H9 (cell line): ENCODE measurements at regions not wholly inside any gene's neighbourhood (a gene's known extent, or its start where the extent isn't known, plus 50 kb on each side); places are given as distances from the start of the nearest gene placed in this dataset.

Source experiments
- DNase-seq: peaks from one replicate; pipeline ENCODE4 v3.0.0-alpha.2; 2017
- H2AFZ ChIP-seq: one replicate; pipeline ENCODE4 v1.6.1; 2013; ENCODE audit warnings: mild to moderate bottlenecking, low read length, control low read depth, moderate library complexity
- H2AK5ac ChIP-seq: 2 replicates; pipeline ENCODE4 v1.6.1; 2013; ENCODE audit warnings: low read length, control low read depth, mixed read lengths; ENCODE audit not compliant: insufficient read length
- H2BK120ac ChIP-seq: one replicate; pipeline ENCODE4 v1.6.1; 2013; ENCODE audit warnings: low read depth, mild to moderate bottlenecking, low read length, control low read depth, inconsistent platforms; ENCODE audit not compliant: poor library complexity, severe bottlenecking
- H2BK12ac ChIP-seq: 2 replicates; pipeline ENCODE4 v1.6.1; 2013; ENCODE audit warnings: low read length, control low read depth, mixed read lengths, low read depth; ENCODE audit not compliant: insufficient read length
- H2BK15ac ChIP-seq: 2 replicates; pipeline ENCODE4 v1.6.1; 2013; ENCODE audit warnings: low read depth, low read length, control low read depth
- H2BK20ac ChIP-seq: one replicate; pipeline ENCODE4 v1.6.1; 2013; ENCODE audit warnings: low read depth, mild to moderate bottlenecking, low read length, control low read depth, inconsistent platforms; ENCODE audit not compliant: poor library complexity, severe bottlenecking
- H2BK5ac ChIP-seq: 2 replicates; pipeline ENCODE4 v1.6.1; 2013; ENCODE audit warnings: low read length, control low read depth, mixed read lengths; ENCODE audit not compliant: insufficient read length
- H3K14ac ChIP-seq: 2 replicates; pipeline ENCODE4 v1.6.1; 2013; ENCODE audit warnings: low read length, control low read depth; ENCODE audit not compliant: insufficient read depth
- H3K18ac ChIP-seq: 2 replicates; pipeline ENCODE4 v1.6.1; 2013; ENCODE audit warnings: low read depth, mild to moderate bottlenecking, mixed read lengths, low read length, control low read depth; ENCODE audit not compliant: insufficient read length
- H3K23ac ChIP-seq: 2 replicates; pipeline ENCODE4 v1.6.1; 2013; ENCODE audit warnings: low read length, control low read depth, mixed read lengths, low read depth; ENCODE audit not compliant: insufficient read length
- H3K23me2 ChIP-seq: 2 replicates; pipeline ENCODE4 v1.6.1; 2013; ENCODE audit warnings: low read depth, mild to moderate bottlenecking, mixed read lengths, low read length, control low read depth; ENCODE audit not compliant: insufficient read length, poor library complexity, severe bottlenecking
- H3K27ac ChIP-seq: 2 replicates; pipeline ENCODE4 v1.5.1; 2013; ENCODE audit warnings: low read length, control low read depth, mixed read lengths, low read depth; ENCODE audit not compliant: insufficient read length
- H3K27me3 ChIP-seq: 2 replicates; pipeline ENCODE4 v1.6.1; 2013; ENCODE audit warnings: low read length, control low read depth, inconsistent platforms; ENCODE audit not compliant: insufficient read depth
- H3K4ac ChIP-seq: 2 replicates; pipeline ENCODE4 v1.6.1; 2013; ENCODE audit warnings: low read depth, mild to moderate bottlenecking, control low read depth, inconsistent platforms, low read length, moderate library complexity
- H3K4me1 ChIP-seq: 2 replicates; pipeline ENCODE4 v1.6.1; 2013; ENCODE audit warnings: low read length, control low read depth, inconsistent platforms; ENCODE audit not compliant: insufficient read depth
- H3K4me2 ChIP-seq: 2 replicates; pipeline ENCODE4 v1.6.1; 2013; ENCODE audit warnings: low read length, control low read depth, mixed read lengths; ENCODE audit not compliant: insufficient read length, insufficient read depth
- H3K56ac ChIP-seq: 2 replicates; pipeline ENCODE4 v1.6.1; 2013; ENCODE audit warnings: low read depth, mild to moderate bottlenecking, mixed read lengths, low read length, control low read depth; ENCODE audit not compliant: insufficient read length
- H3K79me1 ChIP-seq: 2 replicates; pipeline ENCODE4 v1.6.1; 2013; ENCODE audit warnings: low read depth, mild to moderate bottlenecking, moderate library complexity, low read length, control low read depth, inconsistent platforms; ENCODE audit not compliant: insufficient read depth, poor library complexity, severe bottlenecking
- H3K79me2 ChIP-seq: 2 replicates; pipeline ENCODE4 v1.6.1; 2013; ENCODE audit warnings: low read length, control low read depth, inconsistent platforms; ENCODE audit not compliant: insufficient read depth
- H3K9ac ChIP-seq: 2 replicates; pipeline ENCODE4 v1.6.1; 2013; ENCODE audit warnings: low read length, control low read depth, mixed read lengths; ENCODE audit not compliant: insufficient read length; ENCODE audit errors: extremely low read depth
- H3K9me3 ChIP-seq: one replicate; pipeline ENCODE4 v1.6.1; 2013; ENCODE audit warnings: low read depth, low read length, inconsistent platforms; ENCODE audit not compliant: control insufficient read depth
- H3T11ph ChIP-seq: one replicate; pipeline ENCODE4 v1.6.1; 2013; ENCODE audit warnings: mild to moderate bottlenecking, low read length, control low read depth, inconsistent platforms
- H4K20me1 ChIP-seq: one replicate; pipeline ENCODE4 v1.6.1; 2013; ENCODE audit not compliant: control insufficient read depth, insufficient read length, insufficient read depth
- H4K5ac ChIP-seq: 2 replicates; pipeline ENCODE4 v1.6.1; 2013; ENCODE audit warnings: low read depth, mild to moderate bottlenecking, mixed read lengths, low read length, control low read depth; ENCODE audit not compliant: insufficient read length
- H4K8ac ChIP-seq: replicated peaks from 2 replicates; pipeline ENCODE4 v1.6.1; 2013; ENCODE audit warnings: low read length, control low read depth, mixed read lengths, low read depth; ENCODE audit not compliant: insufficient read length
- H4K91ac ChIP-seq: 2 replicates; pipeline ENCODE4 v1.6.1; 2013; ENCODE audit warnings: low read depth, mild to moderate bottlenecking, moderate library complexity, mixed read lengths, low read length, control low read depth; ENCODE audit not compliant: insufficient read length
- H3K27ac Mint-ChIP-seq, 3 experiments: 2 replicates in 2 of 3; 3 replicates in 1 of 3; pipeline ENCODE4 v1.8.0; 2020 to 2021; ENCODE audit warnings: mixed read lengths in 3 of 3, mild to moderate bottlenecking in 1 of 3, moderate library complexity in 1 of 3
- H3K27me3 Mint-ChIP-seq: 2 replicates; pipeline ENCODE4 v1.8.0; 2021; ENCODE audit warnings: low read depth, mild to moderate bottlenecking, moderate library complexity, mixed read lengths
- H3K36me3 Mint-ChIP-seq, 3 experiments: 2 replicates in 2 of 3; 3 replicates in 1 of 3; pipeline ENCODE4 v1.8.0; 2020 to 2021; ENCODE audit warnings: low read depth in 3 of 3, mixed read lengths in 3 of 3; ENCODE audit not compliant: insufficient read depth in 1 of 3
- H3K4me1 Mint-ChIP-seq, 2 experiments: 2 replicates each; pipeline ENCODE4 v1.8.0; 2020; ENCODE audit warnings: mixed read lengths in 2 of 2
- H3K4me3 Mint-ChIP-seq, 2 experiments: 2 replicates in 1 of 2; 3 replicates in 1 of 2; pipeline ENCODE4 v1.8.0; 2020 to 2021; ENCODE audit warnings: mild to moderate bottlenecking in 2 of 2, mixed read lengths in 2 of 2, moderate library complexity in 1 of 2
- H3K9me3 Mint-ChIP-seq, 2 experiments: 2 replicates in 1 of 2; 3 replicates in 1 of 2; pipeline ENCODE4 v1.8.0; 2020; ENCODE audit warnings: mild to moderate bottlenecking in 2 of 2, mixed read lengths in 2 of 2, moderate library complexity in 1 of 2
- WGBS: extraction: QIAGEN DNeasy Blood & Tissue Kit; methylation state at CpG from one replicate; pipeline ENCODE4 v1.1.7; 2013; ENCODE audit warnings: missing lambda C conversion rate, low lambda C conversion rate, mixed read lengths; ENCODE audit not compliant: insufficient read length; ENCODE audit errors: extremely low coverage; 5-methylcytosine and 5-hydroxymethylcytosine counted together
- TF ChIP-seq, protein P1 (sequence below): fragments of 200-600 bp; sonication (generic); conservative IDR thresholded peaks from 3 replicates; pipeline ENCODE4 v1.8.0; 2021; ENCODE audit warnings: antibody characterized with exemption, mild to moderate bottlenecking

DNA sequence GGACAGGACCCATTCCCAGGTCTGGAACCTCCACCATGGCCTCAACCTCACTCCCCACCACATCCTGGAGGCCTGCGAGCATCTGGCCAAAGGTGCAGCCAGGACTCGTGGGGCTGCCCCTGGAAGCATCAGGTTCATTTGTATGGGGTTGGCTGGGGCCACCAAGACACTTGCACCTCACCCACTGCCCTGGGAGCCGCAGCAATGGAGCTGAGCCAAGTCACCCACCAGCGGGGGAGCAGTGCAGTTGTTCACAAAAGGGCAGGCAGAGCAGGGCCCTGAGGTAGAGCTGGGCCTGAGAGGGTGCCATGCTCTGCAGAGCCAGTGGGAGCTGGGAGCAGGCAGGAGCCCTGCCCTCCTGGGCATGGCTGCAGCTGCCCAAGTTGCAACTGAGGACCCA is 163.5 kb downstream of the FAM47A start:
- Histone ChIP-seq H2BK20ac (no peak overlapping the region), H4K20me1 (no peaks in the 10 kb centered on the region), H3K9me3 (peaks cover 11% of the 10 kb centered on the region), H3K23me2 (peaks cover 3% of the 10 kb centered on the region), H2AK5ac (no peak overlapping the region), H3K4me1 (no peaks in the 10 kb centered on the region), H3K4me2 (no peak overlapping the region), H3K27me3 (no peaks in the 10 kb centered on the region), H4K91ac (no peak overlapping the region), H3K23ac (no peak overlapping the region), H3K9ac (no peak overlapping the region), H3K79me1 (no peaks in the 10 kb centered on the region), H3K18ac (no peak overlapping the region), H3T11ph (no peak overlapping the region), H2BK120ac (no peak overlapping the region), H4K5ac (no peak overlapping the region), H2AFZ (no peak overlapping the region), H3K4ac (no peak overlapping the region), H3K14ac (no peak overlapping the region), H3K27ac (no peak overlapping the region), H3K79me2 (no peaks in the 10 kb centered on the region), H4K8ac (no peak overlapping the region), H2BK5ac (no peak overlapping the region), H3K56ac (no peak overlapping the region), H2BK15ac (no peak overlapping the region), H2BK12ac (no peak overlapping the region)
- no peak for DNase-seq
- H3K27ac Mint-ChIP-seq = no peak overlapping the region
- peaks cover 0 to 9% of the 10 kb centered on the region in 2 experiments; a peak in 2 of 4 replicates for H3K4me1 Mint-ChIP-seq
- TF ChIP-seq, protein P1, sequence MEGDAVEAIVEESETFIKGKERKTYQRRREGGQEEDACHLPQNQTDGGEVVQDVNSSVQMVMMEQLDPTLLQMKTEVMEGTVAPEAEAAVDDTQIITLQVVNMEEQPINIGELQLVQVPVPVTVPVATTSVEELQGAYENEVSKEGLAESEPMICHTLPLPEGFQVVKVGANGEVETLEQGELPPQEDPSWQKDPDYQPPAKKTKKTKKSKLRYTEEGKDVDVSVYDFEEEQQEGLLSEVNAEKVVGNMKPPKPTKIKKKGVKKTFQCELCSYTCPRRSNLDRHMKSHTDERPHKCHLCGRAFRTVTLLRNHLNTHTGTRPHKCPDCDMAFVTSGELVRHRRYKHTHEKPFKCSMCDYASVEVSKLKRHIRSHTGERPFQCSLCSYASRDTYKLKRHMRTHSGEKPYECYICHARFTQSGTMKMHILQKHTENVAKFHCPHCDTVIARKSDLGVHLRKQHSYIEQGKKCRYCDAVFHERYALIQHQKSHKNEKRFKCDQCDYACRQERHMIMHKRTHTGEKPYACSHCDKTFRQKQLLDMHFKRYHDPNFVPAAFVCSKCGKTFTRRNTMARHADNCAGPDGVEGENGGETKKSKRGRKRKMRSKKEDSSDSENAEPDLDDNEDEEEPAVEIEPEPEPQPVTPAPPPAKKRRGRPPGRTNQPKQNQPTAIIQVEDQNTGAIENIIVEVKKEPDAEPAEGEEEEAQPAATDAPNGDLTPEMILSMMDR = no peak
- no CpG with 5 or more reads among the region's 4 CpGs for WGBS
- peaks cover 0 to 4% (median 2%) of the 10 kb centered on the region in 3 experiments; a peak in 6 of 7 replicates for H3K36me3 Mint-ChIP-seq
- H3K27me3 Mint-ChIP-seq = no peaks in the 10 kb centered on the region; the same call in 1 of the 2 replicates
- H3K9me3 Mint-ChIP-seq = peaks cover 19 to 44% of the 10 kb centered on the region in 2 experiments; a peak in 4 of 5 replicates
- H3K4me3 Mint-ChIP-seq = no peak overlapping the region
